OCI-LY7 (cell line): ENCODE measurements at regions not wholly inside any gene's neighbourhood (a gene's known extent, or its start where the extent isn't known, plus 50 kb on each side); places are given as distances from the start of the nearest gene placed in this dataset.

ENCODE experiments used
- EZH2phosphoT487 ChIP-seq: fragments of 200-600 bp; sonication (generic); IDR thresholded peaks from 2 replicates; pipeline ENCODE4 v1.6.1; 2018; ENCODE audit warnings: low read depth, borderline replicate concordance, mild to moderate bottlenecking, mixed run types, antibody characterized with exemption, low read length, moderate library complexity, mixed read lengths
- TF ChIP-seq, protein P1 (sequence below): fragments of 200-600 bp; sonication (generic); conservative IDR thresholded peaks from 2 replicates; pipeline ENCODE4 v1.5.1; 2014; ENCODE audit warnings: mild to moderate bottlenecking, antibody characterized with exemption, low read length, moderate library complexity, mixed read lengths

- TF ChIP-seq, protein P1, sequence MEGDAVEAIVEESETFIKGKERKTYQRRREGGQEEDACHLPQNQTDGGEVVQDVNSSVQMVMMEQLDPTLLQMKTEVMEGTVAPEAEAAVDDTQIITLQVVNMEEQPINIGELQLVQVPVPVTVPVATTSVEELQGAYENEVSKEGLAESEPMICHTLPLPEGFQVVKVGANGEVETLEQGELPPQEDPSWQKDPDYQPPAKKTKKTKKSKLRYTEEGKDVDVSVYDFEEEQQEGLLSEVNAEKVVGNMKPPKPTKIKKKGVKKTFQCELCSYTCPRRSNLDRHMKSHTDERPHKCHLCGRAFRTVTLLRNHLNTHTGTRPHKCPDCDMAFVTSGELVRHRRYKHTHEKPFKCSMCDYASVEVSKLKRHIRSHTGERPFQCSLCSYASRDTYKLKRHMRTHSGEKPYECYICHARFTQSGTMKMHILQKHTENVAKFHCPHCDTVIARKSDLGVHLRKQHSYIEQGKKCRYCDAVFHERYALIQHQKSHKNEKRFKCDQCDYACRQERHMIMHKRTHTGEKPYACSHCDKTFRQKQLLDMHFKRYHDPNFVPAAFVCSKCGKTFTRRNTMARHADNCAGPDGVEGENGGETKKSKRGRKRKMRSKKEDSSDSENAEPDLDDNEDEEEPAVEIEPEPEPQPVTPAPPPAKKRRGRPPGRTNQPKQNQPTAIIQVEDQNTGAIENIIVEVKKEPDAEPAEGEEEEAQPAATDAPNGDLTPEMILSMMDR = no peak
- TF ChIP-seq EZH2phosphoT487 = no peak
Observed at GRCh38 chr10:33463011-33463410, 128.5 kb upstream of the NRP1 start.
